ENCODE measurements at regions not wholly inside any gene's neighbourhood (a gene's known extent, or its start where the extent isn't known, plus 50 kb on each side); places are given as distances from the start of the nearest gene placed in this dataset.
A peak's percentile ranks its signal among the peaks of the same experiment; 100 is the strongest.
"Not testable (repeated sequence)": the region's sequence is repeated elsewhere in the genome, so short reads cannot be mapped to it uniquely, and the experiment has no call there.

GRCh38 chr6:115219645-115220044, 841.0 kb downstream of the FRK start:
- DNase-seq (ENCODE audit: missing footprints) (no peak), ATAC-seq (no peak)
- intact Hi-C loops (cut with DNase I) = no loop called here

GRCh38 chr6:115216835-115217234, 843.9 kb downstream of the FRK start:
- DNase-seq (ENCODE audit: missing footprints) = no peak
- ATAC-seq = no peak
- intact Hi-C loops (cut with DNase I) = no loop called here

- DNase-seq (ENCODE audit: missing footprints) (no peak), ATAC-seq (no peak)
- intact Hi-C loops (cut with DNase I) = no loop called here
These were observed 846.4 kb downstream of the FRK start for GRCh38 chr6:115214283-115214682.

GRCh38 chr6:115203381-115203780, 857.3 kb downstream of the FRK start:
- no peak for ATAC-seq
- intact Hi-C loops (cut with DNase I) = no loop called here

GRCh38 chr6:115194981-115195638, 852.3 kb upstream of the HS3ST5 start:
- ATAC-seq = peak; percentile 78

More at GRCh38 chr6:115203381-115203780, 857.3 kb downstream of the FRK start:
- no peak for DNase-seq (ENCODE audit: missing footprints)

DNA sequence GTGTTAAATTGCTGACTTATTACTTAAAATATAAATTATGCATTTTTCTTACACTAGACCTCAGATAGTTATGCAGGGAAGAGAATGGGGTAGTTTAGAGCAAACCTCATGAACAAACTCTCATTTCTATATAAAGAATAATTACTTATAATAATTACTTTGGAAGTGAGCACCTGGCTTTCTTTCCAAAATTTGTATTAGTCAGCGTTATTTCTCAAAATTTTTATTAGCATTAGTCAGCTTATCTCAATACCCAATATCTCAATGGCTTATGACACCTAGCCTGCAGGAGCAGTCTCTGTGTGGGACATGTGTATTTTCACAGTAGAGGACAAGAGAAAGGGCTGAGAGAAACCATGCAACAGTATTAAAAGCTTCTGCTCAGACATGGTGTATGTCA, 849.2 kb upstream of the HS3ST5 start:
- ATAC-seq (no peak), DNase-seq (ENCODE audit: missing footprints) (no peak)
- intact Hi-C loops (cut with DNase I) = no loop called here

More at GRCh38 chr6:115194981-115195638, 852.3 kb upstream of the HS3ST5 start:
- intact Hi-C loops (cut with DNase I) = no loop called here
- no peak for DNase-seq (ENCODE audit: missing footprints)

DNA sequence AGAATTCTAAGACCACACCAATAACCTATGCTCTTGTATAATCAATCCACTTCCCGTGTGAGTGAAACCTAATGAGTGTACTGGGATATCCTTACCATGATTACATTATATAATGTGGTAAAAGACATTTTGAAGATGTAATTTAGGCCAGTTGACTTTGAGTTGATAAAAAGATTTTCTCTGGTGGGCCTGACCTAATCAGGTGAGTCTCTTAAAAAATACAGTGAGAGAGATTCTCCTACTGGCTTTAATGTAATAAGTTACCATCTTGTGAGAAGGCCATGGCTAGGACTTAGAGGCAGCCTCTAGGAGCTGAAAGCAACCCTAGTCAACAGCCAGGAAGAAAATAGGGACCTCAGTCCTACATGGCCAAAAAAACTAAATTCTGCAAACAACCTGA, 847.7 kb upstream of the HS3ST5 start:
- intact Hi-C loops (cut with DNase I) = no loop called here
- no peak for ATAC-seq
- no peak for DNase-seq (ENCODE audit: missing footprints)

GRCh38 chr6:115175456-115175855, 832.6 kb upstream of the HS3ST5 start:
- intact Hi-C loops (cut with DNase I); ATAC-seq; DNase-seq (ENCODE audit: missing footprints): not testable (repeated sequence)

GRCh38 chr6:115165912-115166311, 823.1 kb upstream of the HS3ST5 start:
- DNase-seq (ENCODE audit: missing footprints); ATAC-seq; intact Hi-C loops (cut with DNase I): not testable (repeated sequence)

DNA sequence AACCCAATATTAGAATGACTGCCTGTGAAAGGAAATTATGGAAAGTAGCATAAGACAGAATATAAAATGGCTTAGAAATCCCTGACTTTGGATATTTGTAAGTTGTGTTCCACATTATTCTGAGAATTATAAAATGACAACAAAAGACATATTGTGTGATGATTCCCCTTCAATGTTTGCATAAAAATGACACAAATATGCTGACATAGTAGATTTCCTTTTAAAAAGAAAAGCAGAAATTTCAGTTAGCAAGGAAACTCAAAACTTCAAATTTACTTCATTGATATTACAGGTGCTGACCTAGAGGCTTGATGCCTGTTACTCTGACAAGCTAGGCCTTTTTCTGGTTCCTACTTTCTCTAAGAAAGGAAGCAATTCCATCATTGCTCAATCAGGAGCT, 816.9 kb upstream of the HS3ST5 start:
- ATAC-seq (no peak), DNase-seq (ENCODE audit: missing footprints) (no peak)
- intact Hi-C loops (cut with DNase I) = no loop called here

DNA sequence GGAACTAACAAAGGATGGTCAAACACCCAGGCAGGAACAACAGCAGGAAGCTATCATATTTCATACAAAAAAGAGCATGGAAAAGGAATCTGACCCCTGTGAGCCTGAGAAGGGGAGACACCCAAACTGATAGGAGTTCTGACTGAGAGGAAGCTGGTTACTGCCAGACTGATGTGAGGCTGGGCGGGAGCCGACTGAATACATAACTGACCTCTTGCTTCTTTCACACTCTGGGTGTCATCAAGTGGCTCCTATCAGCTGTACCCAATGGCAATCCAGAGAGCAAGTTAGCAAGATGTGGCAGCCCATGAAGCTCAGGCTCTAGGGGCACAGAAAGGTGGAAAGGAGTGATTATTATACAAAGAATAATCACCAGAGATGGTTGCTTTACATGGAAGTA, 795.1 kb upstream of the HS3ST5 start:
- intact Hi-C loops (cut with DNase I) = no loop called here
- no peak for ATAC-seq

DNA sequence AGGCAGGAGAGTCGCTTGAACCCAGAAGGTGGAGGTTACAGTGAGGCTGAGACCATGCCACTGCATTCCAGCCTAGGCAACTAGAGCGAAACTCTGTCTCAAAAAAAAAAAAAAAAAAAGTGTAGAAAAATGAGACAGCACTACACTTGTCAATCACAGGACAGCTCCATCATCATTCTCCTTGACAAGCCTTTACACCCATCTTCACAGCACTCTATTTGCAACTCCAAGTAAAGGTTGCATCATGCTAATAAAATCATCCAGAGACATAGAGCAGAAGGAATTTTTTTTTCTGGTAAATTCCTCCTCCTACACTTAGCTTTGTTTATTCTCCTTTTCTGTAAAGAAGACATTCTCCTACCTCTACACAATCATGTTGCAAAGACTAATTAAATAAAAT, 791.0 kb upstream of the HS3ST5 start:
- intact Hi-C loops (cut with DNase I) = no loop called here
- DNase-seq (ENCODE audit: missing footprints) (no peak), ATAC-seq (no peak)

More for the DNA sequence above, 795.1 kb upstream of the HS3ST5 start:
- DNase-seq (ENCODE audit: missing footprints) = no peak

DNA sequence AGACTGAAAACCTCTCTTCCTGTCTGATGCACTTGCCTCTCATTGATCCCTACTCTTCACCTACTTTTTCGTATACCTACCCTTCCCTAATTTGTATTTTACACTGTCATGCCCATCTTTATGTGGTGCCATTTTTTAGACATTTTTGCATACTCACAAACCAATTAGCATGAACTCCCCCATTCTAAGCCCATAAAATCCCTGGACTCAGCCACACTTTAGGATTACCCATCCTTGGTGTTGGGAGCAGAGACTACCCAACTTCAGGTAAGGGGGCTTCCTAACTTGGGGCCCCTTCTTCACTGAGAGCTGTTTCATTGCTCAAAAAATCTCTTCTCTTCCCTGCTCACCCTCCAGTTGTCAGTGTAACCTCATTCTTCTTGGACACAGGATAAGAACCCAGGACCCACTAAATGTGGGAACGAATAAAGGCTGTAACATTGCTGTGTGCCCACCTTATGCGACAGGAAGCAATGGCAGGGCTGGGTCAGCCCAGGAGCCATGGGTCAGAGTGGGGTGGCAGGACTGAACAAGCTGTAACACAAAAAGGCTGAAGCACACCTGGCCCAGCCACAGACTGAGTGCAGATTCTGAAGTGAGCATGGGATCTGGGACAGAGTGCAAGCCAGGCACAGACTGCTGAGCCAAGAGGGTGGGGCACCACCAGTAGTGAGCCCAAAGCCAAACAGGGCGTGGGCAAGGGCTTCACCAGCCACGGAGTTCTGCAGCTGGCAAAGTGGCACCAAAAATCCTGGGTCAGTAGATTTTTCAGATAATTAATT, 789.1 kb upstream of the HS3ST5 start:
- intact Hi-C loops (cut with DNase I) = no loop called here
- no peak for ATAC-seq

DNA sequence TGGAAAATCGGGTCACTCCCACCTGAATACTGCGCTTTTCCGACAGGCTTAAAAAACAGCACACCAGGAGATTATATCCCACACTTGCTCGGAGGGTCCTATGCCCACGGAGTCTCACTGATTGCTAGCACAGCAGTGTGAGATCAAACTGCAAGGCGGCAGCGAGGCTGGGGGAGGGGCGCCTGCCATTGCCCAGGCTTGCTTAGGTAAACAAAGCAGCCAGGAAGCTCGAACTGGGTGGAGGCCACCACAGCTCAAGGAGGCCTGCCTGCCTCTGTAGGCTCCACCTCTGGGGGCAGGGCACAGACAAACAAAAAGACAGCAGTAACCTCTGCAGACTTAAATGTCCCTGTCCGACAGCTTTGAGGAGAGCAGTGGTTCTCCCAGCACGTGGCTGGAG, 778.7 kb upstream of the HS3ST5 start:
- ATAC-seq; intact Hi-C loops (cut with DNase I); DNase-seq (ENCODE audit: missing footprints): not testable (repeated sequence)

More for the DNA sequence above, 789.1 kb upstream of the HS3ST5 start:
- DNase-seq (ENCODE audit: missing footprints) = no peak

DNA sequence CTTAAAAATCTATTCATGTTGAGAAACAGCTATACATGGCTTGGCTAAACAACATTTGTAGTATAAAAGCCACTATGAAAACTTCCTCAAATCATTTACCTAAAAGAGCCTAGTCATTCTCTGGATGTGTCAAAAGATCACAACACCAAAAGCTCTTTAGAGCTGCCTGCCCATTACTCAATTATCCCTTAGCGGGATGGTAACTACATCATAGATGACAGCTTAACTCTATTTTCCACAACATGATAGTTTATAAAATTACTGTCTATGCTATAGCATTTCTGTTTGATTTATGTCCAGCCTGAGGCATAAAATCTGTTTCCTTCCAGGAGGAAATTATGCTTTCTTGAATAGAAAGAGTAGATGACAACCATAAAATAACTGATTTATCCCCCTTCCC, 777.6 kb upstream of the HS3ST5 start:
- intact Hi-C loops (cut with DNase I) = no loop called here
- no peak for ATAC-seq
- no peak for DNase-seq (ENCODE audit: missing footprints)

- DNase-seq (ENCODE audit: missing footprints) (no peak), ATAC-seq (no peak)
- intact Hi-C loops (cut with DNase I) = no loop called here
These were observed 748.6 kb upstream of the HS3ST5 start for GRCh38 chr6:115091461-115091860.

GRCh38 chr6:115078555-115078954, 735.7 kb upstream of the HS3ST5 start:
- intact Hi-C loops (cut with DNase I) = no loop called here
- no peak for ATAC-seq
- DNase-seq (ENCODE audit: missing footprints) = no peak

GRCh38 chr6:115071962-115072361, 729.1 kb upstream of the HS3ST5 start:
- no peak for ATAC-seq
- no peak for DNase-seq (ENCODE audit: missing footprints)
- intact Hi-C loops (cut with DNase I) = no loop called here

- intact Hi-C loops (cut with DNase I) = no loop called here
- DNase-seq (ENCODE audit: missing footprints) (no peak), ATAC-seq (no peak)
These were observed 725.0 kb upstream of the HS3ST5 start for GRCh38 chr6:115067690-115068447.

GRCh38 chr6:115064680-115065079, 721.9 kb upstream of the HS3ST5 start:
- no peak for ATAC-seq
- intact Hi-C loops (cut with DNase I) = no loop called here
- DNase-seq (ENCODE audit: missing footprints) = no peak
